ENCODE measurements at regions not wholly inside any gene's neighbourhood (a gene's known extent, or its start where the extent isn't known, plus 50 kb on each side); places are given as distances from the start of the nearest gene placed in this dataset.

GRCh38 chrX:97766501-97767095 is 882.9 kb downstream of the RPA4 start:
- no peak for DNase-seq (ENCODE audit: low spot score)

- DNase-seq (ENCODE audit: low spot score) = no peak
These were observed 903.6 kb downstream of the RPA4 start for GRCh38 chrX:97787311-97787710.

GRCh38 chrX:97787849-97788248 is 904.1 kb downstream of the RPA4 start:
- no peak for DNase-seq (ENCODE audit: low spot score)

DNA sequence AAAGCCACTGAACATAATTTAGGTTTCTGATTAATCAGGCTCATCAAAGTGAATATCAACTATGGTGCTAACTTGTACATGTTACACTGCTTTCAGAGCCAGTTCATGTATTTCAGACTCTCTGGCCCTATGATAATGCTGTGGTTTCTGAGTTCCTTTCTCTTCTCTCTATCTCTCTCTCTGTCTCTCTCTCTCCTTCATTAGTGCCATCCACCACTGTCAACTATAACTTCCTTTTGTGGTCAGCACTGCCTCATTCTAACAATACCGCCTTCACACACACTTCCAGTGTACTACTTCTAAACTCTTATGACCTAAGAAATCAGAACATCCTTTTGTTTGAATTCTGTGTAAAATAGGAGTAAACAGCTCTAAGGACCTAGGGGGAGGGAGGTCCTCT is 907.1 kb downstream of the RPA4 start:
- no peak for DNase-seq (ENCODE audit: low spot score)

DNA sequence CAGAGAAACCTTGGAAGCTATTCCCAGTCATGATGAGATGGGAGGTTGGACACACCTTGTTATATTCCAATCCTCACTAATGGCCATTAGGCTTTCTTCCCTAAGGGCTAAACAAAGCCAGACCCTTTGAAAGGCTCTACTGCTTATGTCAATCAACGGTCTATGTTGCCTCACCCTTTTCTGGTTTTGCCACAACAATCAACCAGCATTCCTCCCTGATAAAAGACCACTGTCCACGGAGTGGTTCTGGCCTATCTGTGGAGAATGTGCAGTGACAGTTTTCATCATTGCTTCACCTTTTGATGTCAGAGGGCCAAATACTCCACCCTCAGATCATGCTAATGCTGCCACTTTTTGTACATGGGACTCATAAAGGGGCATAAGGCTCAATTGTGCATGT is 913.4 kb downstream of the RPA4 start:
- DNase-seq (ENCODE audit: low spot score) = no peak

- peak; percentile 31 for DNase-seq (ENCODE audit: low spot score)
These were observed 922.5 kb downstream of the RPA4 start for GRCh38 chrX:97806238-97806637.

GRCh38 chrX:97806946-97807345 is 923.2 kb downstream of the RPA4 start:
- no peak for DNase-seq (ENCODE audit: low spot score)

GRCh38 chrX:97820170-97820569 is 936.5 kb downstream of the RPA4 start:
- no peak for DNase-seq (ENCODE audit: low spot score)

GRCh38 chrX:97828471-97828870 is 944.8 kb downstream of the RPA4 start:
- no peak for DNase-seq (ENCODE audit: low spot score)

- no peak for DNase-seq (ENCODE audit: low spot score)
These were observed 952.3 kb downstream of the RPA4 start for GRCh38 chrX:97835969-97836368.

- DNase-seq (ENCODE audit: low spot score) = no peak
These were observed 958.0 kb downstream of the RPA4 start for GRCh38 chrX:97841544-97842179.

DNA sequence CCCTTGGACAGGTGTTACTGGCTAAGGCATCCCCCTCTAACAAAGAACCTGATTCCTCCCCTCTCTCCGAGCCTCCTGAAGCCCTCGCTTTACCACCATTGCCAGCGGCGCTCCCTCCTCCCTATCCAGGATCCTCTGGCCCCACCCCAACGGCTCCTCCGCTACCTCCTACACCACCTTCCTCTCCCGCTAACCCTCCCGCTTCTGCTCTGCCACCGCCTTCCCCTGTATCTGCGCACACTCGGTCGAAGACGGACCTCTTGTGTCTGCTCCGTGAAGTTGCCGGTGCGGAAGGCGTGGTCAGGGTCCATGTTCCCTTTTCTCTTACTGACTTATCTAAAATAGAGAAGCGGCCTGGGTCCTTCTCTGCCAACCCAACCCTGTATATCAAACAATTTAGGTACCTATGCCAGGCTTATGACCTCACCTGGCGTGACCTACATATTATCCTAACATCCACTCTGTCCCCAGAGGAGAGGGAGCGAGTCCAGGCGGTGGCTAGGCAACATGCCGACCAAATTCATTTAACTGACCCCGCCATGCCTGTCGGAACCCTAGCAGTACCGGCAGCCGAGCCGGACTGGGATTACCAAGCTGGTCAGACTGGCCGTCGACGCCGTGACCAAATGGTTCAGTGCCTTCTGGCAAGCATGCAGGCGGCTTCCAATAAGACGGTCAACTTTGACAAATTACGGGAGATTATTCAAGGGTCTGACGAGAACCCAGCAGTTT is 958.9 kb downstream of the RPA4 start:
- DNase-seq (ENCODE audit: low spot score) = no peak

DNA sequence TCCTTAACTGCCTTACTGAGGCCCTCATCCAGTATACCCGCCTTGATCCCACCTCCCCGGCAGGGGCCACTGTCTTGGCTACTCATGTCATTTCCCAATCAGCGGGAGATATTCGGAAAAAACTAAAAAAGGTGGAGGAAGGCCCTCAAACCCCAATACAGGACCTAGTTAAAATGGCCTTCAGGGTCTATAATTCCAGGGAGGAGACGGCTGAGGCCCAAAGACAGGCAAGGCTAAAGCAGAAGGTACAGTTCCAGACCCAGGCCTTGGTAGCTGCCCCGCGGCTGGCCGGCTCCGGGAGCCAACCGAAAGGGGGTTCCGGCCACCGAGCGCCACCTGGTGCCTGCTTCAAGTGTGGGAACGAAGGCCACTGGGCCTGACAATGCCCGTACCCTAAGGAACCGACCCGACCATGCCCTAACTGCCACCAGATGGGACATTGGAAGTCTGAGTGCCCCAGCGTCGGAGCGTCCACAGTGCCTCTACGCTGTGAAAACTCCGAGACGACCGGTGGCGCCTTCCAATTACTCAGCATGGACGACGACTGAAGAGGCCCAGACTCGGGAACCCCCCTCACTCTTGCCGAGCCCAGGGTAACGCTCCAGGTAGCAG is 959.6 kb downstream of the RPA4 start:
- no peak for DNase-seq (ENCODE audit: low spot score)

- DNase-seq (ENCODE audit: low spot score) = no peak
These were observed 960.5 kb downstream of the RPA4 start for GRCh38 chrX:97844161-97844560.

DNA sequence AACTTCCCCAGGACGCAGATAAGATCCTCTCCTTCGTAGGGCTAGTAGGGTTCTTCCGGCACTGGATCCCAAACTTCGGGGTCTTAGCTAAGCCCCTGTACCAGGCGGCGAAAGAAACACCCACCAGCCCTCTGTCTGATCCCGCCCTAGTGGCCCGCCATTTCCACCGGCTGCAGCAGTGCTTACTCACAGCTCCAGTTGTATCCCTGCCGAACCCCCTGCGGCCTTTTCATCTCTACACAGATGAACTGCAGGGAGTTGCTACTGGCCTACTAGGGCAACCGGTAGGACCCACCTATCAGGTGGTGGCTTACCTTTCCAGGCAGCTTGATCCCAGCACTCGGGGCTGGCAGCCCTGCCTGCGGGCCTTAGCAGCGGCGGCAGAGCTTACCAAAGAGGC is 961.2 kb downstream of the RPA4 start:
- no peak for DNase-seq (ENCODE audit: low spot score)

DNA sequence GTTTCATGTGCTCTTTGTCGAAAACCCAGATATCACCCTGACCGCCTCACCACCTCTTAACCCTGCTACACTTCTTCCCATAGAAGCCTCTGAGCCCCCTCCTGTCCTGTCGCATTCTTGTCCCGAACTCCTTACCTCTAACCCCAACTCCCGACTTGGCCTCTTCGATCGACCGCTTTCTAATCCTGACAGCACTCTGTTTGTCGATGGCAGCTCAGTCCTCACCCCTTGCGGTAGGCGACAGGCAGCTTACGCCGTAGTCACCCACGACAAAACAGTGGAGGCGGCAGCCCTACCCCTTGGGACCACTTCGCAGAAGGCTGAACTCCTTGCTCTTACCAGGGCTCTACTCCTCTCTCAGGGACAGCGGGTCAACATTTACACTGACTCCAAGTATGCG is 961.7 kb downstream of the RPA4 start:
- no peak for DNase-seq (ENCODE audit: low spot score)

DNA sequence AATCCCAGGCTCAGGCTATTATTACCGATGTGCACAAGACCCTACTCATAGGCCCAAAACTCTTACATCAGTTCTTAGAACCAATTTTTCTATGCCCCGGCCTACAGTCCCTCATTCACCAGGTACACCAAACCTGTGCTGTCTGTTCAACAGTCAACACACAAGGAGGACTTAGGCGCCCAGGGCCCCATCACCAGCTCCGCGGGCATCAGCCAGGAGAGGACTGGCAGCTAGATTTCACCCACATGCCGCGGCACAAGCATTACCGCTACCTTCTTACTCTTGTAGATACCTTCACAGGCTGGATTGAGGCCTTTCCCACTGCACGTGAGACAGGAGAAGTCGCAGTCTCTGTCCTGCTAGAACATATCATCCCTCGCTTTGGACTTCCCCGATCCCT is 962.5 kb downstream of the RPA4 start:
- no peak for DNase-seq (ENCODE audit: low spot score)

DNA sequence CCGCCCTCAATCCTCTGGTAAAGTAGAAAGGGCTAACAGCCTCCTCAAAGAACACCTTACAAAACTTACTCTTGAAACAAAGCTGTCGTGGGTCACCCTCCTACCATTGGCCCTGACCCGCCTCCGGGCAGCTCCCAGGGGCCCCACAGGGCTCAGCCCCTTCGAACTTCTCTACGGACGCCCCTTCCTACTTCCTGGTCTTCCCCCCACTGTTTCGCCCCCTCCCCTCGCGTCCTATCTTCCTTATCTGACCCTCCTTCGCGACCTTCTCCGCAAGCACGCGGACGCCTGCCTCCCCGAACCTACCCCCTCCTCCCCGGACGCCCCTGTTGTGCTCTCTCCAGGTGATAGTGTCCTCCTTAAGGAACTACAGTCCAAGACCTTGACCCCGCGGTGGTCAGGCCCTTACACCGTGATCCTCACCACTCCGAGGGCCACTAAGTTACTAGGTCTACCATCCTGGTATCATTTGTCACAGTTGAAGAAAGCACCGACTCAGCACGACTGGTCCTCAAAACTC is 963.1 kb downstream of the RPA4 start:
- DNase-seq (ENCODE audit: low spot score) = no peak

- no peak for DNase-seq (ENCODE audit: low spot score)
These were observed 964.4 kb downstream of the RPA4 start for GRCh38 chrX:97847885-97848679.

GRCh38 chrX:97849951-97850350 is 966.2 kb downstream of the RPA4 start:
- peak; percentile 6 for DNase-seq (ENCODE audit: low spot score)

DNA sequence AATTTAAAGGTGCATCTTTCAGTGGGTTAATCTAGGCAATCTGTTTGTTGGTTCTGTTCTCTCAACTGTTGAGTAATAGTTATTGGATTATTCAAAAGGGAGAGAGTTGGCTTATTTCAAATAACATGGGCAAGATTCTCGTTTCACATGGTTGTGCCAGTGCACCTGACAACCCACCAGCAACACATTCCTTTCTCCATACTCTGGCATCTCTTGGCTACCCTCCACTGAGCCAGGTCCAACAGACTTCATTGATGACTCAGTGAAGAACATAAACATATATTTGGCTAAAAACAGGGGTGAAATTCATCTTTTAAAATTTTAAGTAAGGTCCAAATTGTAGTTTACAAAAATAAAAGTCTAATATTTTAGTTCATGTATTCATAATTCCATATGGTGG is 967.2 kb downstream of the RPA4 start:
- DNase-seq (ENCODE audit: low spot score) = no peak

DNA sequence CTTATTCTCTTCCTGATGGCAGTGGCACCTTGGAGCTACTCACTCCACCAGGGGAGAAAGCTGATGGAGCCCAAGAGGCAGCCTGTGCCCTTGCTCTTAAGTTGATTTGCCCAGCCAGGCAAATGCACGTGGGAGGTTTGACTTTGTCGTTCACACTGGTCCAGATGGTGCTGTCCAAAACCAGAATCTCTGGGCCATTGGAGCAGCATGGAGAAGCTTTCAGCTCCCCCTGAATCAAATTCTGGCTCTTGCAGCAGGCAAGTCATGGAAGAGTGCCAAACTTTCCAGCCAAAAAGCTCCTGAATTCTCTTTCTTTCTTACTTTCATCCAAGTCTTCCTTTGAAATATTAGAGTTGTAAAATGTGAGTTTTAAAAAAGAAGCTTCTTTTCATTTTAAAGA is 970.4 kb downstream of the RPA4 start:
- DNase-seq (ENCODE audit: low spot score) = no peak
